ENCODE measurements at regions not wholly inside any gene's neighbourhood (a gene's known extent, or its start where the extent isn't known, plus 50 kb on each side); places are given as distances from the start of the nearest gene placed in this dataset.

DNA sequence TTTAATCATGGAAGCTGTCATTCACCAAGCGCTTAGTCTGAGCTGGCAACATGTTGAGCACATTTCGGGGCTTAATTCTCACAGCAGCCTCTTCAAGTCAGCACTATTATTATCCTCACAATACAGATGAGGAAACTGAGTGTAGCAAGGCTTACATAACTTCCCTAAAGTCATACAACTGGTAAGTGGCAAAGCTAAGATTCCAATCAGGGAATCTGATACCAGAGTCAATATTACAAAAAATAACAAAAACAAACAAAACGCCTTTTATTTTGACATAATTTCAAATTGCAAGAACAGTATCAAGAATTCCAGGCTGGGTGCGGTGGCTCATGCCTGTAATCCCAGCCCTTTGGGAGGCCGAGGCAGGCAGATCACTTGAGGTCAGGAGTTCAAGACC lies 120.4 kb upstream of the DUSP21 start:
- no peaks in the 10 kb centered on the region for H3K4me1 Mint-ChIP-seq (ENCODE audit: low read depth)
- H3K4me3 Mint-ChIP-seq, result no peak overlapping the region
- H3K27me3 Mint-ChIP-seq (ENCODE audit: insufficient read depth), result peaks cover 3% of the 10 kb centered on the region
- TF ChIP-seq, protein P1, sequence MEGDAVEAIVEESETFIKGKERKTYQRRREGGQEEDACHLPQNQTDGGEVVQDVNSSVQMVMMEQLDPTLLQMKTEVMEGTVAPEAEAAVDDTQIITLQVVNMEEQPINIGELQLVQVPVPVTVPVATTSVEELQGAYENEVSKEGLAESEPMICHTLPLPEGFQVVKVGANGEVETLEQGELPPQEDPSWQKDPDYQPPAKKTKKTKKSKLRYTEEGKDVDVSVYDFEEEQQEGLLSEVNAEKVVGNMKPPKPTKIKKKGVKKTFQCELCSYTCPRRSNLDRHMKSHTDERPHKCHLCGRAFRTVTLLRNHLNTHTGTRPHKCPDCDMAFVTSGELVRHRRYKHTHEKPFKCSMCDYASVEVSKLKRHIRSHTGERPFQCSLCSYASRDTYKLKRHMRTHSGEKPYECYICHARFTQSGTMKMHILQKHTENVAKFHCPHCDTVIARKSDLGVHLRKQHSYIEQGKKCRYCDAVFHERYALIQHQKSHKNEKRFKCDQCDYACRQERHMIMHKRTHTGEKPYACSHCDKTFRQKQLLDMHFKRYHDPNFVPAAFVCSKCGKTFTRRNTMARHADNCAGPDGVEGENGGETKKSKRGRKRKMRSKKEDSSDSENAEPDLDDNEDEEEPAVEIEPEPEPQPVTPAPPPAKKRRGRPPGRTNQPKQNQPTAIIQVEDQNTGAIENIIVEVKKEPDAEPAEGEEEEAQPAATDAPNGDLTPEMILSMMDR (IDR thresholded peaks at IDR 0.05), result no peak
- DNase-seq, result no peak
- no peaks in the 10 kb centered on the region for H3K36me3 Mint-ChIP-seq (ENCODE audit: low read depth)
- H3K9me3 Mint-ChIP-seq, result no peaks in the 10 kb centered on the region
- no peak overlapping the region for H3K27ac Mint-ChIP-seq

DNA sequence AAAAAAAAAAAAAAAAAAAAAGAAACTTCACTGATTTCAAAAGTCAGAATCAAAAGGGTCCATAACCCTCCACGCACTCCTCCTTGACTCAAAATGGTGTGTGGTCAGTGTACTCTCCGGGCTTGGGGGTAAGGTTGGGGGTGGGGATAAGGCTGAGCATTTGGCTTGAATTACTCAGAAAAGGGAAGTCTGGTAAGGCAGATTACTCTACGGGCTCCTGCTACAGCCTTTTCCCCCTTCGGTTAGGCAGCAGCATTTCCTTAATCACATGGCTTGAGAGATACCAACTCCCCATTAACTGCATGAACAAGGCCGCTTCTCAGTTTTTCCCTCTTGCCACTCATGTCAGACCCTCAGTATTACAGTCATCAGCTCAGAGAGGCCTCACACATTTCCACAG lies 135.4 kb upstream of the DUSP21 start:
- Mint-ChIP-seq H3K27me3 (ENCODE audit: insufficient read depth) (peaks cover 7% of the 10 kb centered on the region; the same call in 1 of the 2 replicates), H3K4me1 (ENCODE audit: low read depth) (peaks cover 9% of the 10 kb centered on the region; the same call in 1 of the 2 replicates), H3K4me3 (no peak overlapping the region), H3K9me3 (no peaks in the 10 kb centered on the region), H3K27ac (no peak overlapping the region), H3K36me3 (ENCODE audit: low read depth) (no peaks in the 10 kb centered on the region)
- TF ChIP-seq, protein P1 (IDR thresholded peaks at IDR 0.05), result no peak
- no peak for DNase-seq

DNA sequence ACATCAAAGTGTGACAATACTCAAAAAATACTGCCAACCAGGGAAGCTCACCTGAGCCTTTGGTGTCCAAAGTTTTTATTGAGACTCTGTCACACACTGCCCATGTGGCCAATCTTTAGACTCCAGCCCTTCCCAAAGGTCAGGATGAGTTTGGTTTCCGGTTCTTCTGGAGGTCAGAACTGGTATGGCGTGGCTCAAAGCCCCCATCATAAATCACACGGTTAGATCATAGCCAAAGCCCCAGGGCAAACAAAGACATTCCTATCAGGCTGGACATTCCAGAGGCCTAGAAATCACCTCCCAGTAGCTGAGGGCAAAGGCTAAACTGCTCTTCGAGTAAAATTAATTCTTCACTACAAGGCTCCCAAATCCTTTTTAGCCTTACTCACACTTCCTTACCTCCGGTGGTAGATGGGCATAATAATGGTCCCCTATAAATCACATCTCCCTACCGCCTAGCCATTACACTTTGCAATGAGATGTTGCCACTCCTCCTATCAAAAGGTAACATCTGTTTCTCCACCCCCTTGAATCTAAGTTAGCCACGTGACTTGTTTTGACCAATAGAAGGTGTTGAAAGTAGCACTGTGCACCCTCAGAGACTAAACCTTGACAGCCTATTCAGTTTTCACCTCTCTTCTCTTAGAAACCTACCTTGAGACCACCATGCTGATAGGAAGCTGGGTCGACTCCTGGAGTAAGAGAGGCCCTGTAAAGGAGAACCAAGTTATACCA lies 137.8 kb upstream of the DUSP21 start:
- TF ChIP-seq, protein P1 (IDR thresholded peaks at IDR 0.05), result no peak
- no peak overlapping the region for H3K27ac Mint-ChIP-seq
- H3K36me3 Mint-ChIP-seq (ENCODE audit: low read depth), result no peaks in the 10 kb centered on the region
- peaks cover 7% of the 10 kb centered on the region; the same call in 1 of the 2 replicates for H3K27me3 Mint-ChIP-seq (ENCODE audit: insufficient read depth)
- H3K4me3 Mint-ChIP-seq, result no peak overlapping the region
- H3K4me1 Mint-ChIP-seq (ENCODE audit: low read depth), result peaks cover 9% of the 10 kb centered on the region; the same call in 1 of the 2 replicates
- peak; percentile 0 for DNase-seq
- no peaks in the 10 kb centered on the region for H3K9me3 Mint-ChIP-seq

DNA sequence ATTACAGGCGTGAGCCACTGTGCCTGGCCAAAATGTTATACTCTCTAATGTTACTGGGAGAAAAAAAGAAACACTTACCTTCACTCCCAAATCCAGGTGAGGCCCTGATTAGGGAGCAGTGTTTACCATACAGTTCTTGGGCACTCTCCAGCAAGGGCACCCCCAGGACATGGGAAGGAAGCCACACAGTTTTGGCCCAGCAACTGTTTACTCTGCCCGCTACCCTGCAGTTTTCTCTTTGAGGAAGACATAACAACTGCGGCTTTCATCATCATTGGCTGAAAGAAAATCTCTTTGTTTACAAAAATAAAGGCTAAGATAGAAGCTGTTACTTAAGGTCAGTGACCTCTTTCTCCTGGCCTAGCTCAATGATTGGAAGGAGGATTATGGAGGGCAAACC lies 145.5 kb upstream of the DUSP21 start:
- H3K36me3 Mint-ChIP-seq (ENCODE audit: low read depth), result no peaks in the 10 kb centered on the region
- TF ChIP-seq, protein P1 (IDR thresholded peaks at IDR 0.05), result no peak
- no peak overlapping the region for H3K27ac Mint-ChIP-seq
- no peaks in the 10 kb centered on the region for H3K9me3 Mint-ChIP-seq
- no peaks in the 10 kb centered on the region for H3K4me1 Mint-ChIP-seq (ENCODE audit: low read depth)
- H3K4me3 Mint-ChIP-seq, result no peak overlapping the region
- H3K27me3 Mint-ChIP-seq (ENCODE audit: insufficient read depth), result no peaks in the 10 kb centered on the region; the same call in 1 of the 2 replicates
- DNase-seq, result no peak

DNA sequence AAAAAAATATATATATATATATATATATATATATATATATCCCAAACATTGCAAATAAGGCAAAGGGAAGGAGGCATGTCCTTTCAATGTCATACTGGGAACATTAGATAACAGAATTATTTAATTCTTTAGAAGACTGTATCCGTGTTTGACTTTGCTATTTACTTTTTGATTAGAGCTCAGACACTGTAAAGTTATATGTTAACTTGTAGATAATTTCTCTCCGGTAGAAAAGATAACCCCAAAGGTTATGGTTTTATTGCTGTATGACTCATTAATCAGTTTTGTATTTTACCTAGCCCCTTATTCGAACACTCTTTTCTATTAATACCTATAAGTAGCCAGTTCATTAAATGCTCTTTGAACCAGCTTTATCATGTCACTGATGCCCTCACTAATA lies 150.6 kb upstream of the DUSP21 start:
- TF ChIP-seq, protein P1 (IDR thresholded peaks at IDR 0.05), result no peak
- Mint-ChIP-seq H3K36me3 (ENCODE audit: low read depth) (no peaks in the 10 kb centered on the region), H3K9me3 (no peaks in the 10 kb centered on the region), H3K27ac (no peak overlapping the region), H3K27me3 (ENCODE audit: insufficient read depth) (no peaks in the 10 kb centered on the region; the same call in none of the 2 replicates), H3K4me1 (ENCODE audit: low read depth) (no peaks in the 10 kb centered on the region), H3K4me3 (no peak overlapping the region)
- DNase-seq, result no peak
